Caki2 (cell line): ENCODE measurements at regions not wholly inside any gene's neighbourhood (a gene's known extent, or its start where the extent isn't known, plus 50 kb on each side); places are given as distances from the start of the nearest gene placed in this dataset.
A peak's percentile ranks its signal among the peaks of the same experiment; 100 is the strongest.

Source experiments
- DNase-seq: peaks from one replicate; pipeline ENCODE4 v3.0.0-alpha.2; 2015; ENCODE audit warnings: low read depth
- in situ Hi-C: cut with HindIII; loops from 2 replicates; pipeline ENCODE4 v1.10.0; 2016; ENCODE audit warnings: low sequenced_read_pairs, low pct_unique_long_range_greater_than_20kb, mixed read lengths

DNA sequence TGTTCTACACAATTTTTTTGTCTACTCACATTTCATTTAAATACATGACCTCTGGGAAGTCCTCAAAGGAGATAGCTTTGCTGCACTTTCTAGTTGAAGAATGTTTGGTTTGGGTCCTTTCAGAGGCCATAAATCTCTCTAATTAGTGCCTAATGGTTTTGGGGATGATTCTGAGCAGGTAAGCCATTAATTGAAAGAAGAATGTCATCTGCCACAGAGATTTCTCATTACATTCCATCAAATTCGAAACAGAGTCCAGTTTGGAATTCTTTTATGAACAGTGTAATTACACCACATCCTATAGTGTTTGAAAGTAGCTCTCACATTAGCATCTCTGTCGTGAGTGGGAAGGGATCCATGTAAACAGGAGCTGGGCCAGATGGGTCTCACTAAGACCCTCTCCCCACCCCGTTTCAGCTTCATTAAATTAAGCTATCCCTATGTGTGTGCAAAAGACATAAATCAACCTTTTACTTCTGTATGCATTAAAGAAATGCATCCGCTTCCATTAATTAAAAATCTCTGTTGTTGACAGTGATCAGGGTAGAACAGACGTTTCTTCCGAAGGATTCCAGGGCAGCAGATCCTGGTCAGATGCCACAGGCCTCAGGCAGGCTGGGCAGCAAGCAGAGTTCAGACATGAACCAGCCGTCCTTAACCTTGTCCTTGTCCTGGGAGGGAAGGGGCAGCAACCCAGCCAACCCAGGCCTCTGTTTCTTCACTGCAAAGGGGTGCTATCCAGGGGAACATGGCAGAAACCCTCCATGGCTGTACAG lies 99.8 kb upstream of the MAP1B start:
- in situ Hi-C loops = no loop called here

GRCh38 chr5:72009280-72009679 lies 98.0 kb upstream of the MAP1B start:
- DNase-seq = no peak
- in situ Hi-C loops = no loop called here

More for the DNA sequence above, 99.8 kb upstream of the MAP1B start:
- no peak for DNase-seq

DNA sequence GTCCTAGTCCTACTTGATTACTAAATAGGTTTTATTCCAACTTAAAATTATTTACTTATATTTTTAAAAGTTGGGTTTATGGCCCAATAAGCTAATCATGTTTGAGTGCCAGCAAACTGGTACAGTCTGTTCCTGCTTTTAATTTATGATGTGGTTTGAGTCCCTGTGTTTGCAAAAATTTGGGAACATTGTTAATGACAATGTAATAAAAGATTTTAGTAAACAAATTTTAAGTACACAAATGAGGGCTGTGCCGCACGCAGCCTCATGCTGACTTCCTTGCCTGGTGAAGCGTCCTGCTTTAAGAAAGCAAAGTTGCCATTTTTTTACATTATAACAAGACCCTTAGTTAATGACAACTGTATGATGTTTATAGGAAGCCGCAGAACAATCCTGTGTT lies 96.8 kb upstream of the MAP1B start:
- in situ Hi-C loops = no loop called here

DNA sequence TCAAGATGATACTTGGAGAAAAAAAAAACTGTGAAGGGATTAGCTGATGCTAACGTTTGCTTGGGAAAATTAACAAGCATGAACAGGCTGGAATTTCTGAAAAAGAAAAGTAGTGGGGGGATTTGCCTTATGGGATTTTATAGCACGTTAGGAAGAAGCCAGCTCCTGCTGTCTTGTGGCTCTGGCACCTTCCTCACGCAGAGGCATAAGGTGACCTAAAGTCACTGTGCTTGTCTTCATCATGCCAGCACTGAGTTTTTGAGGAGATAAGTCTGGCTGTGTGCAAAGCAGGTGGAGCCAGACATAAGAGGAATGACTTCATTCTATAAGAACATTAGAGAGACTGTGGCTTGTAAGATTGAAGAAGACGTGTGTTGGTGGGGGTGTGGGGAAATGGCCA lies 94.4 kb upstream of the MAP1B start:
- in situ Hi-C loops = no loop called here

More for the DNA sequence above, 96.8 kb upstream of the MAP1B start:
- DNase-seq = no peak

DNA sequence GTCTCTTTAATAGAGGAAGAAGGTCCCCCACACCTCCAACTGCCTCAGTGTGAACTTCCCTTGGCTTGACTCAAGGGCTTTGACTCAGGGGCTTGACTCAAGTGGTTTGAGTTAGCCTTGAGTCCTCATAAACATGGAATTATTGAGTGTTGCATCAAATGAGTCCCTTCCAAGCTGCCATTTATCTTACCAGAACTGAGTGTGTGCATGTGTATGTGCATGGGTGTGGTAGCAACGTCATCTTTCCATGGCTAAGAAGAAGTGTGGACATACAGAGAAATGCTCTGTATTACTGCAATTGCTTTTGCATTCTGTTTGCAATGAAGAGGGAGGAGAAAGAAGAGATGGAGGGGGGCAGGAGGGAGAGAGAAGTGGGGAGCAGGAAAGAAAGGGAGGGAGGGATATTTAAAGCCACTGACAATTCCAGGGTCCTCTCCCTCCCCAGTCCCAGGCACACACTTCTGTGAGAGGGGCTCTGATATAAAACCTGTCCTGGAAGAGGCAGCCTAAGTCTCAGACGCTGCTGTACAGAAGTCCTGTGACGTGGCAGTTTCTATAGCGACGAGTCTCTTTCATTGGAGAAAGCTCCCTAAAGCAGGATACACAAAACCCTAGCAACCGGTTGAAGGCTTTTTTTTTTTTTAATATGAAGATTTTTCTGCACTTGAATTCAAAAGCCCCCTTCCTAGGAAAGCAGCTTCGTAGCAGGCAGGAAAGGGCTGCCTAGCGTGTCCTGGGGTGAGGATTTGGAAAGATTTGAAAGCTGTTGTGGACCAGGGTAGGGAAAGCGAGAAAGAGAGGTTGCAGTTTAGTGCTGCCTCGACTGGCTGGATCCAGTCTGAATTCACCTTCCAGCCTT lies 93.3 kb upstream of the MAP1B start:
- in situ Hi-C loops = no loop called here

More for the DNA sequence above, 94.4 kb upstream of the MAP1B start:
- no peak for DNase-seq

GRCh38 chr5:72015103-72015548 lies 92.1 kb upstream of the MAP1B start:
- in situ Hi-C loops = no loop called here
- DNase-seq = peak; percentile 51

More for the DNA sequence above, 93.3 kb upstream of the MAP1B start:
- DNase-seq = no peak

DNA sequence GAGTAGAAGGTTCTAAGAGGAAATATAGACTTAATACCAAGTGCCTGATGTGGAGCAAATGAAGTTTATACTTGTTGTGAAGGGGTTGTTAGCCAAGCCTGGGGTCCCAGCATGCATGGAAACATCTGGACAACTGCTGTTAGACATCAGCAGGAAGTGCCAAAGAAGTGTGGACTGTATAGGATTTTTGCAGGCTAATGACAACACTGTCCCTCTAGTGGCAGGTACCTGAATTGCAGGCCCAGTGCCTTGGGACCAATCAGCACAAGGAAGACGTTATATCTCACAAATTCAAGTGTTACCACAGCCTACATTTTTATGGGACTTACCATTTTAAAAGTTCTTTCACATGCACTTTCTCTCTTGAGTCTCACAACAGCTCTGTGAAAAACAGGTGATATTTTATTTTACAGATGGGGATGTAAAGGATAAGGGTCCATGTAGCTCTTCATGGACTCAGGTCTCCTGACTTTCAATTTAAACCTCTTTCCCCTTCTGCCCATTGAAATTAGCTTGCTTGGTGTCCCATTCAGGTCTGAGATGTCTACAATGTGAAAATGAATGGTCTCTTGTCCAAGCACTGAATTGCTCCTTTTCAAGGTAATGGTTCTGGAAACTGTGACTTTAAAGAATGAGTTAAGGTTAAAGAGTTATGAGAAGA lies 89.0 kb upstream of the MAP1B start:
- DNase-seq = peak; percentile 22
- in situ Hi-C loops = no loop called here

GRCh38 chr5:72020161-72020983 lies 86.9 kb upstream of the MAP1B start:
- in situ Hi-C loops = no loop called here
- no peak for DNase-seq

DNA sequence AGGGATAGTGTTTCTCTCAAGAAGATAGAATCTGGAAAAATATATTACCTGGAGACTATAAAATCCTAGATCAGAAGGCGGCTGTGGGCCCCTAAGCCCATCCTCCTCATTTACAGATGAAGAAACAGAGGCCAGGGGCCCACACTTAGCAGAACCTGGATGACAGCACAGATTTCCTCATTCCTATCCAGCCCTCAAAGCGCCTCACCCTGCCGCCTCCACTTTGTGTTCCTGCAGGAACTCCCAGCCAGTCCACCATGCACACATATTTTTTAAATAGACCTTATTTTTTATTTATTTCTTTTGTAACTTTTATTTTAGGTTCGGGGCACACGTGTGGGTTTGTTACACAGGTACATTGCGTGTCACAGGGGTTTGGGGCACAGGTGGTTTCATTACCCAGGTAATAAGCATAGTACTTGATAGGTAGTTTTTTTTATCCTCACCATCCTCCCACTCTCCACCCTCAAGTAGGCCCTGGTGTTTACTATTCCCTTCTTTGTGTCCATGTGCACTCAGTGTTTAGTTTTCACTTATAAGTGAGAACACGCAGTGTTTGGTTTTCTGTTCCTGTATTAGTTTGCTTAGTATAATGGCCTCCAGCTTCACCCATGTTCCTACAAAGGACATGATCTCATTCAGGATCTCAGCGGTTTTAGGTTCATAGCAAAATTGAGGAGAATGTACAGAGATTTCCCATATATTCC lies 85.5 kb upstream of the MAP1B start:
- DNase-seq = no peak
- in situ Hi-C loops = no loop called here

- no peak for DNase-seq
- in situ Hi-C loops = no loop called here
These were observed 78.9 kb upstream of the MAP1B start for GRCh38 chr5:72028382-72028781.

GRCh38 chr5:72030237-72030636 lies 77.0 kb upstream of the MAP1B start:
- no peak for DNase-seq
- in situ Hi-C loops = no loop called here

GRCh38 chr5:72032788-72033187 lies 74.5 kb upstream of the MAP1B start:
- no peak for DNase-seq
- in situ Hi-C loops = no loop called here

DNA sequence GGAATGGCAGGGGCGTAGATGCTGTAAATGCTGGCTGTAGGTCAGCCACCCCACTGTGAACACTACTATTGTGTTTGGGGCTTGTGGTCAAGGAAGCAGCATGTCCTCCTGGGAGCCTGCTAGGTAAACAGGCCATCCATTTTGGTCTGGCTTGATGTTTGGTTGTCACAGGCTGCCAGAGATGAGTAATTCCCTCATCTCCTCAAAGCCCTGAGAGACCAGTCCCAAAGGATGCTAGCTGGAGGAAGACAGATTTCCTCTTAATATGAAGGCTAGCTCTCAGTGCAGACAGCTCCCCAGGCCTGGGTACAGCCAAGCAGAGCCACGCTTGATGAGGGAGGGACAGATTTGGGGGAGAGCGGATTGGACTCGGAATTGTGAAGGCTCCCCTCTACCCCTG lies 72.5 kb upstream of the MAP1B start:
- no peak for DNase-seq
- in situ Hi-C loops = no loop called here

- in situ Hi-C loops = no loop called here
- no peak for DNase-seq
These were observed 71.4 kb upstream of the MAP1B start for GRCh38 chr5:72035831-72036230.

DNA sequence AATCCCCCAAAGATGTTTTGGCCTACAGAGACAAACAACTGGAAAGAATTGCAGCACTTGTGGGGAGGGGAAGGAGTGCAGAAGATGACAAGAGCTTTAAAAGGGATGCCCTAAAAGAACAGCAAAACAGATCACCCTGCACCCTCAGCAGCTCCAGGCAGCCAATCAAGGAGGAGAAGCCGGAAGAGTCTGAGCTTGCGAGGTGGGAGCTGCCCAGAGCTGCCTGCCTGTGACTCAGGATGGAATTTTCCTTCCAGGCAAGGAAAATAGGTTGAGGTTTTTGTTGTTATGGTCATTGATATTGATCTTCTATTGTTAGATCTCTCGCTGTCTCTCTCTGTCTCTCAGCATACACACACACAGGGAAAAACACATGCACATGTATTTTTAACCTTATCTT lies 70.3 kb upstream of the MAP1B start:
- no peak for DNase-seq
- in situ Hi-C loops = no loop called here

- in situ Hi-C loops = no loop called here
- no peak for DNase-seq
These were observed 66.8 kb upstream of the MAP1B start for GRCh38 chr5:72040513-72040912.

GRCh38 chr5:72041654-72042053 lies 65.6 kb upstream of the MAP1B start:
- in situ Hi-C loops = no loop called here
- no peak for DNase-seq

DNA sequence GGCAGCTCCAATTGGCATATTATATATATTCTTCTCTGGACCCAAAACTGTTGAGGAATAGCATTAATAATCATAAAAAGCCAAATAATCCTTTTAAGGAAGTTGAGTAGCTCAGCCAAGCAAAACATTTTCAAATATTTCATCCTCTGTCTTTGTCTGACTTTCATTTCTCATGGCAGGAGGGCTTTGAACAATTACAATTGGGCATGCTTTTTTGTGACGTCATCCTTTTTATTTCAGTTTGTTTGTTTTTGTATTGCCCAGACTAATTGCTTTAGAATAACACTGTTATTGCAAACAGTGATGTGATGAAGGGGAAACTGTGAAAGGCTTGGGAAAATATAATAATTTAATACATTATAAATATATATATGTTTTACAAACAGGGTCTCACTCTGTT lies 65.2 kb upstream of the MAP1B start:
- in situ Hi-C loops = no loop called here
- no peak for DNase-seq
